ENCODE measurements at regions not wholly inside any gene's neighbourhood (a gene's known extent, or its start where the extent isn't known, plus 50 kb on each side); places are given as distances from the start of the nearest gene placed in this dataset.

GRCh38 chr7:41792120-41792519 lies 89.2 kb upstream of the INHBA start:
- no peak for DNase-seq

GRCh38 chr7:41788556-41788955 lies 85.7 kb upstream of the INHBA start:
- DNase-seq: no peak

GRCh38 chr7:41787651-41788350 lies 84.9 kb upstream of the INHBA start:
- no peak for DNase-seq

- no peak for DNase-seq
Measured at GRCh38 chr7:41786944-41787343, 84.1 kb upstream of the INHBA start.

GRCh38 chr7:41786404-41786803 lies 83.5 kb upstream of the INHBA start:
- DNase-seq: no peak

- DNase-seq: no peak
Measured at GRCh38 chr7:41785840-41786239, 83.0 kb upstream of the INHBA start.

GRCh38 chr7:41785265-41785664 lies 82.4 kb upstream of the INHBA start:
- no peak for DNase-seq

- DNase-seq: no peak
Measured at GRCh38 chr7:41779918-41780317, 77.0 kb upstream of the INHBA start.

- DNase-seq: no peak
Measured at GRCh38 chr7:41777894-41778596, 75.2 kb upstream of the INHBA start.

GRCh38 chr7:41774966-41775365 lies 72.1 kb upstream of the INHBA start:
- no peak for DNase-seq

GRCh38 chr7:41773756-41774155 lies 70.9 kb upstream of the INHBA start:
- no peak for DNase-seq

- DNase-seq: no peak
Measured at GRCh38 chr7:41771717-41772116, 68.8 kb upstream of the INHBA start.

- no peak for DNase-seq
Measured at GRCh38 chr7:41769162-41769561, 66.3 kb upstream of the INHBA start.

- DNase-seq: no peak
Measured at GRCh38 chr7:41763626-41764025, 60.7 kb upstream of the INHBA start.

GRCh38 chr7:41762641-41763040 lies 59.8 kb upstream of the INHBA start:
- no peak for DNase-seq

- no peak for DNase-seq
Measured at GRCh38 chr7:41760293-41760692, 57.4 kb upstream of the INHBA start.

- DNase-seq: no peak
Measured at GRCh38 chr7:41758321-41758720, 55.4 kb upstream of the INHBA start.

GRCh38 chr7:41756650-41757182 lies 53.8 kb upstream of the INHBA start:
- no peak for DNase-seq

- DNase-seq: no peak
Measured at GRCh38 chr7:41755096-41755495, 52.2 kb upstream of the INHBA start.

GRCh38 chr7:41754046-41754445 lies 51.2 kb upstream of the INHBA start:
- no peak for DNase-seq

All from activated CD8-positive, alpha-beta memory T cell treated with anti-CD3 and anti-CD28 coated beads, Interleukin-2, amount 50 U/mL, for 48 hours (primary cell).